H9 (cell line): ENCODE measurements at regions not wholly inside any gene's neighbourhood (a gene's known extent, or its start where the extent isn't known, plus 50 kb on each side); places are given as distances from the start of the nearest gene placed in this dataset.

Experiments
- DNase-seq: peaks from one replicate; pipeline ENCODE4 v3.0.0-alpha.2; 2017
- H2AFZ ChIP-seq: one replicate; pipeline ENCODE4 v1.6.1; 2013; ENCODE audit warnings: mild to moderate bottlenecking, low read length, control low read depth, moderate library complexity
- H2AK5ac ChIP-seq: 2 replicates; pipeline ENCODE4 v1.6.1; 2013; ENCODE audit warnings: low read length, control low read depth, mixed read lengths; ENCODE audit not compliant: insufficient read length
- H2BK120ac ChIP-seq: one replicate; pipeline ENCODE4 v1.6.1; 2013; ENCODE audit warnings: low read depth, mild to moderate bottlenecking, low read length, control low read depth, inconsistent platforms; ENCODE audit not compliant: poor library complexity, severe bottlenecking
- H2BK12ac ChIP-seq: 2 replicates; pipeline ENCODE4 v1.6.1; 2013; ENCODE audit warnings: low read length, control low read depth, mixed read lengths, low read depth; ENCODE audit not compliant: insufficient read length
- H2BK15ac ChIP-seq: 2 replicates; pipeline ENCODE4 v1.6.1; 2013; ENCODE audit warnings: low read depth, low read length, control low read depth
- H2BK20ac ChIP-seq: one replicate; pipeline ENCODE4 v1.6.1; 2013; ENCODE audit warnings: low read depth, mild to moderate bottlenecking, low read length, control low read depth, inconsistent platforms; ENCODE audit not compliant: poor library complexity, severe bottlenecking
- H2BK5ac ChIP-seq: 2 replicates; pipeline ENCODE4 v1.6.1; 2013; ENCODE audit warnings: low read length, control low read depth, mixed read lengths; ENCODE audit not compliant: insufficient read length
- H3K14ac ChIP-seq: 2 replicates; pipeline ENCODE4 v1.6.1; 2013; ENCODE audit warnings: low read length, control low read depth; ENCODE audit not compliant: insufficient read depth
- H3K18ac ChIP-seq: 2 replicates; pipeline ENCODE4 v1.6.1; 2013; ENCODE audit warnings: low read depth, mild to moderate bottlenecking, mixed read lengths, low read length, control low read depth; ENCODE audit not compliant: insufficient read length
- H3K23ac ChIP-seq: 2 replicates; pipeline ENCODE4 v1.6.1; 2013; ENCODE audit warnings: low read length, control low read depth, mixed read lengths, low read depth; ENCODE audit not compliant: insufficient read length
- H3K23me2 ChIP-seq: 2 replicates; pipeline ENCODE4 v1.6.1; 2013; ENCODE audit warnings: low read depth, mild to moderate bottlenecking, mixed read lengths, low read length, control low read depth; ENCODE audit not compliant: insufficient read length, poor library complexity, severe bottlenecking
- H3K27ac ChIP-seq: 2 replicates; pipeline ENCODE4 v1.5.1; 2013; ENCODE audit warnings: low read length, control low read depth, mixed read lengths, low read depth; ENCODE audit not compliant: insufficient read length
- H3K27me3 ChIP-seq: 2 replicates; pipeline ENCODE4 v1.6.1; 2013; ENCODE audit warnings: low read length, control low read depth, inconsistent platforms; ENCODE audit not compliant: insufficient read depth
- H3K4ac ChIP-seq: 2 replicates; pipeline ENCODE4 v1.6.1; 2013; ENCODE audit warnings: low read depth, mild to moderate bottlenecking, control low read depth, inconsistent platforms, low read length, moderate library complexity
- H3K4me1 ChIP-seq: 2 replicates; pipeline ENCODE4 v1.6.1; 2013; ENCODE audit warnings: low read length, control low read depth, inconsistent platforms; ENCODE audit not compliant: insufficient read depth
- H3K4me2 ChIP-seq: 2 replicates; pipeline ENCODE4 v1.6.1; 2013; ENCODE audit warnings: low read length, control low read depth, mixed read lengths; ENCODE audit not compliant: insufficient read length, insufficient read depth
- H3K56ac ChIP-seq: 2 replicates; pipeline ENCODE4 v1.6.1; 2013; ENCODE audit warnings: low read depth, mild to moderate bottlenecking, mixed read lengths, low read length, control low read depth; ENCODE audit not compliant: insufficient read length
- H3K79me1 ChIP-seq: 2 replicates; pipeline ENCODE4 v1.6.1; 2013; ENCODE audit warnings: low read depth, mild to moderate bottlenecking, moderate library complexity, low read length, control low read depth, inconsistent platforms; ENCODE audit not compliant: insufficient read depth, poor library complexity, severe bottlenecking
- H3K79me2 ChIP-seq: 2 replicates; pipeline ENCODE4 v1.6.1; 2013; ENCODE audit warnings: low read length, control low read depth, inconsistent platforms; ENCODE audit not compliant: insufficient read depth
- H3K9ac ChIP-seq: 2 replicates; pipeline ENCODE4 v1.6.1; 2013; ENCODE audit warnings: low read length, control low read depth, mixed read lengths; ENCODE audit not compliant: insufficient read length; ENCODE audit errors: extremely low read depth
- H3K9me3 ChIP-seq: one replicate; pipeline ENCODE4 v1.6.1; 2013; ENCODE audit warnings: low read depth, low read length, inconsistent platforms; ENCODE audit not compliant: control insufficient read depth
- H3T11ph ChIP-seq: one replicate; pipeline ENCODE4 v1.6.1; 2013; ENCODE audit warnings: mild to moderate bottlenecking, low read length, control low read depth, inconsistent platforms
- H4K20me1 ChIP-seq: one replicate; pipeline ENCODE4 v1.6.1; 2013; ENCODE audit not compliant: control insufficient read depth, insufficient read length, insufficient read depth
- H4K5ac ChIP-seq: 2 replicates; pipeline ENCODE4 v1.6.1; 2013; ENCODE audit warnings: low read depth, mild to moderate bottlenecking, mixed read lengths, low read length, control low read depth; ENCODE audit not compliant: insufficient read length
- H4K8ac ChIP-seq: replicated peaks from 2 replicates; pipeline ENCODE4 v1.6.1; 2013; ENCODE audit warnings: low read length, control low read depth, mixed read lengths, low read depth; ENCODE audit not compliant: insufficient read length
- H4K91ac ChIP-seq: 2 replicates; pipeline ENCODE4 v1.6.1; 2013; ENCODE audit warnings: low read depth, mild to moderate bottlenecking, moderate library complexity, mixed read lengths, low read length, control low read depth; ENCODE audit not compliant: insufficient read length
- H3K27ac Mint-ChIP-seq, 3 experiments: 2 replicates in 2 of 3; 3 replicates in 1 of 3; pipeline ENCODE4 v1.8.0; 2020 to 2021; ENCODE audit warnings: mixed read lengths in 3 of 3, mild to moderate bottlenecking in 1 of 3, moderate library complexity in 1 of 3
- H3K27me3 Mint-ChIP-seq: 2 replicates; pipeline ENCODE4 v1.8.0; 2021; ENCODE audit warnings: low read depth, mild to moderate bottlenecking, moderate library complexity, mixed read lengths
- H3K36me3 Mint-ChIP-seq, 3 experiments: 2 replicates in 2 of 3; 3 replicates in 1 of 3; pipeline ENCODE4 v1.8.0; 2020 to 2021; ENCODE audit warnings: low read depth in 3 of 3, mixed read lengths in 3 of 3; ENCODE audit not compliant: insufficient read depth in 1 of 3
- H3K4me1 Mint-ChIP-seq, 2 experiments: 2 replicates each; pipeline ENCODE4 v1.8.0; 2020; ENCODE audit warnings: mixed read lengths in 2 of 2
- H3K4me3 Mint-ChIP-seq, 2 experiments: 2 replicates in 1 of 2; 3 replicates in 1 of 2; pipeline ENCODE4 v1.8.0; 2020 to 2021; ENCODE audit warnings: mild to moderate bottlenecking in 2 of 2, mixed read lengths in 2 of 2, moderate library complexity in 1 of 2
- H3K9me3 Mint-ChIP-seq, 2 experiments: 2 replicates in 1 of 2; 3 replicates in 1 of 2; pipeline ENCODE4 v1.8.0; 2020; ENCODE audit warnings: mild to moderate bottlenecking in 2 of 2, mixed read lengths in 2 of 2, moderate library complexity in 1 of 2
- CTCF ChIP-seq: fragments of 200-600 bp; sonication (generic); conservative IDR thresholded peaks from 3 replicates; pipeline ENCODE4 v1.8.0; 2021; ENCODE audit warnings: antibody characterized with exemption, mild to moderate bottlenecking
- WGBS: extraction: QIAGEN DNeasy Blood & Tissue Kit; methylation state at CpG from one replicate; pipeline ENCODE4 v1.1.7; 2013; ENCODE audit warnings: missing lambda C conversion rate, low lambda C conversion rate, mixed read lengths; ENCODE audit not compliant: insufficient read length; ENCODE audit errors: extremely low coverage; 5-methylcytosine and 5-hydroxymethylcytosine counted together

- Histone ChIP-seq H2BK15ac (no peak overlapping the region), H2BK12ac (no peak overlapping the region), H2BK120ac (no peak overlapping the region), H4K8ac (no peak overlapping the region), H3K4me2 (no peak overlapping the region), H3K23me2 (no peaks in the 10 kb centered on the region), H3K9ac (no peak overlapping the region), H2BK5ac (no peak overlapping the region), H3T11ph (no peak overlapping the region), H2BK20ac (no peak overlapping the region), H4K5ac (no peak overlapping the region), H3K27ac (no peak overlapping the region), H3K14ac (no peak overlapping the region), H3K23ac (no peak overlapping the region), H3K27me3 (no peaks in the 10 kb centered on the region), H3K79me2 (no peaks in the 10 kb centered on the region), H2AFZ (no peak overlapping the region), H3K4me1 (no peaks in the 10 kb centered on the region), H3K9me3 (no peaks in the 10 kb centered on the region), H4K20me1 (no peaks in the 10 kb centered on the region), H3K56ac (no peak overlapping the region), H4K91ac (no peak overlapping the region), H3K79me1 (no peaks in the 10 kb centered on the region), H3K4ac (no peak overlapping the region), H2AK5ac (no peak overlapping the region), H3K18ac (no peak overlapping the region)
- H3K27me3 Mint-ChIP-seq: no peaks in the 10 kb centered on the region
- no peak overlapping the region for H3K27ac Mint-ChIP-seq
- DNase-seq: no peak
- no peak overlapping the region for H3K4me3 Mint-ChIP-seq
- no CpG with 5 or more reads among the region's 1 CpG for WGBS
- TF ChIP-seq CTCF: no peak
- no peaks in the 10 kb centered on the region for H3K36me3 Mint-ChIP-seq
- peaks cover 5 to 6% of the 10 kb centered on the region in 2 experiments; a peak in 3 of 4 replicates for H3K4me1 Mint-ChIP-seq
- peaks cover 0 to 8% of the 10 kb centered on the region in 2 experiments; a peak in 3 of 5 replicates for H3K9me3 Mint-ChIP-seq
Observed at GRCh38 chr12:58775396-58775795, 144.9 kb downstream of the LRIG3 start.
